ENCODE measurements at regions not wholly inside any gene's neighbourhood (a gene's known extent, or its start where the extent isn't known, plus 50 kb on each side); places are given as distances from the start of the nearest gene placed in this dataset.
"Not testable (repeated sequence)": the region's sequence is repeated elsewhere in the genome, so short reads cannot be mapped to it uniquely, and the experiment has no call there.

DNA sequence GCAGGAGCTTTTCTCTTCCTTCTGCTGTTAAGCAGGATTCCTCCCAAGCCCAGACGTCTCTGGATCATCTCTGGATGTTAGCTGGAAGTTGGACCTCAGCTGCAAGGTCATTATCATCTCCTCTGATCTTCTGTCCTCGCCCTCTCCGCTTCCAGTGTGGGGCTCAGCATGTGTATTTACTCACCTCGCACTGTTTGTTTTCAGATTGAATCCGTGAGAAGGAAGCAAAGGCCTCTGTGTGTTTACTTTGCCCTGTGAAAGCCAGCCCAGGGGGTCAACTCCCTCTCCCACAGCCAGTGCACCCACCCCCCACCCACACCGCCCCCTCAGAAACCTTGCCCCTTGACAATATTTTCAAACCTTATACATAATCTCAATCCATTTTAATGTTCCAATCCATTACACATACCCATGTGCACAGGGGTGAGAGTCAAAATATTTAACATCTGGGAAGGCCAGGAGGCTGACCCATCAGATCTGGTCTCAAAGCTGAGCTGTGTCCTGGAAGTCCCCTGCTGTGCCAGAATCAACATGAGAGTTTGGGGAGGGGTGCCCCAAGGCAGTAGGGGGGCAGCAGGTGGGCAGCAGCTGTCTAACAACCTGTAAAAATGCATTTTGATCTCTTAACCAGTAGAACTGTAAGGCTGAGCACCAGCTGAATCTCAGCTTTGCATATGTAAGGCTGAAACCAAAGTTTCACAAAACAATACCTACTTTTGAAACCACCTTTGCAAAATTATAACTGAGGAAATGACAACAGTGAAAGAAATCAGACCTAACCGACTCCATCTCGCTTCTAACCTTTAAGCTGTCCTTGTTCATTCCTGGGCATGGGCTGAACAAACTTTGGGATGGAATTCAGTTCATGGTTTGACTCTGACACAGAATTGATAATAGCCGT, 157.9 kb downstream of the ZNF664 start:
- DNase-seq = no peak

DNA sequence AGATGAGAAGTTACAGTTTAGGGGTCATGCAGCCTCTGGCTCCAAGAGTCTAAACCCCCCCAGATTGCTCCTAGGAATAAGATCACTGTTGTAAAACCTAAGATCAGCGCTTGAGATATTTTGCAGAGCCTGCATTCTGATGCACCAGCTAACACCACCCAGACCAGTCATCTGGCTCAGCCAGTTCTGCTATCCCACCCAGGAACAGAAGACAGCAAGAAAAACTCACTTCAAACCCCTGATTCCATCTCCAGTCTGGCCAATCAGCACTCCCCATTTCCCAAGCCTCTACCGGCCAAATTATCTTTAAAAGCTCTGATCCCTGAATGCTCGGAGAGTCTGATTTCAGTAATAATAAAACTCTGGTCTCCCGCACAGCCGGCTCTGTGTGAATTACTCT, 158.6 kb downstream of the ZNF664 start:
- DNase-seq = no peak

DNA sequence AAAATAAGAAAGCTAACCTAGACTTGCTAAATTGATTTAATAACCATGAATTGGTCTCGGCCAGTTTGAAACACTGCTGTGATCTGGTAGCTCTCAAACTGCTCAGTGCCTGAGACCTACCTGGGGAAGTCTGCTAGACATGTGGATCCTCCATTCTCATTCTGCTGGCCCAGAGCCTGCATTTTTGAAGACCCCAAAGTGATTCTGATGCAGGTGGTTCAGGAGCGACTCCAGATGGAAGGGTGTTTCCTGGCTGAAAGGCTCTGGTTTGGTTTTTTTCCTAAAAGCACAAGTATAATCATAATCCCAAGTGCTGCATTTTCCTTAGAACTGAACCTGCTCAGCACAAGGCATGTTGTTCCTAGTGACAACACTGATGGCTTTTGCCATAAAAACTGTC, 159.5 kb downstream of the ZNF664 start:
- DNase-seq = no peak

DNA sequence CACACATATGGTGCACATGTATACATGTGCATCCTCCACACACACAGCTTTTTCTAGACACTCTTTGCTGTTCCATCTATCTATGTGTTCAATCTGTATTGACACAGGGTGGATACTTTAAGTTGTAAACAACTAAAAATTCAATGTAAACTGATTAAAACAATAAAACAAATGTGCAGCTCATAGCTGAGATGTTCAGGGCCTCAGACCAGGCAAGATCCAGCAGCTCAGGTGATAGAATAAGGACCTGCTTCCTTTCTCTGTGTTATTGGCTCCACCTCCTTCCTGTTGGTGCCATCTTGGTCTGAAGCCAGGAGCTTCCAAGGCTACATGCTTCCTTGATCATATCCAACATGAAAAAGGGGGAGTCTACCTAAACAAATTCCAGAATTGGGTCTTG, 158.1 kb upstream of the RFLNA start:
- DNase-seq = no peak

DNA sequence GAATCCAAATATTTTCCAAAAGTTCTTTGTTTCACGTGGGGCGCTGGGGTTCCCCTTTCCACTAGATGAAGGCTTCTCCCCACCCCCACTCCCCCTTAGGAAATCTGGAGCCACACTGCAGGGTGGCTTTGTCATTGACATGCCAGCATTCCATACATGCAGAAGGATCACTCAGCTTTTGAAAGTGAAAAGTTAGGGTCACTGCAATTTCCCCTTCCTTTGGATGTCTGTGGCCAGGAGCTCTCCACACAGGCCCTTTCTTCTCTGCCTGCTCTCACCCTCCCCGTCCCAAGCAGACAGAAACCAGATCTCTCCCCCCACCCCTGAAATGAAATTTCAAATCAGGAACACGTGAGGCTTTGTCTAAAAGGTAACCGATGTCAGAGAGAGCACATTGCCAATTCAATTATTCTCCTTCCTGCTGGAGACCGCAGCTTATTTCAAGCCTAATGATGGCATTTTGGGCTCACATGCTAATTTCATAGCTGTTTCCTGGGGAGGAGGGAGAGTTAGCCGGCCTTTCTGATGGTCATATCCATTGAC, 153.9 kb upstream of the RFLNA start:
- no peak for DNase-seq

DNA sequence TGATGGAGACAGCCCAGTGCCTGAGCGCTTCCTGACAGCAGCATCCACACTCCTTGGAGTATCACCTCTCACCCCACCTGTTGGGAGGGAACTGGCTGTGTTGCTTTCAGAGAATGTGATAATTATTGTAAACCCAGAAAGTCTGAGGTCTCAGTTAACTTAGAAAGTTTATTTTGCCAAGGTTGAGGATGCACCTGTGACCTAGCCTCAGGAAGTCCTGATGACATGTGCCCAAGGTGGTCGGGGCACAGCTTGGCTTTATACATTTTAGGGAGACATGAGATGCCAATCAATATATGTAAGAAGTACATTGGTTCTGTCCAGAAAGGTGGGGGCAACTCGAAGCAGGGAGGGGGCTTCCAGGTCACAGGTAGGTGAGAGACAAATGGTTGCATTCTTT, 153.3 kb upstream of the RFLNA start:
- not testable (repeated sequence) for DNase-seq

DNA sequence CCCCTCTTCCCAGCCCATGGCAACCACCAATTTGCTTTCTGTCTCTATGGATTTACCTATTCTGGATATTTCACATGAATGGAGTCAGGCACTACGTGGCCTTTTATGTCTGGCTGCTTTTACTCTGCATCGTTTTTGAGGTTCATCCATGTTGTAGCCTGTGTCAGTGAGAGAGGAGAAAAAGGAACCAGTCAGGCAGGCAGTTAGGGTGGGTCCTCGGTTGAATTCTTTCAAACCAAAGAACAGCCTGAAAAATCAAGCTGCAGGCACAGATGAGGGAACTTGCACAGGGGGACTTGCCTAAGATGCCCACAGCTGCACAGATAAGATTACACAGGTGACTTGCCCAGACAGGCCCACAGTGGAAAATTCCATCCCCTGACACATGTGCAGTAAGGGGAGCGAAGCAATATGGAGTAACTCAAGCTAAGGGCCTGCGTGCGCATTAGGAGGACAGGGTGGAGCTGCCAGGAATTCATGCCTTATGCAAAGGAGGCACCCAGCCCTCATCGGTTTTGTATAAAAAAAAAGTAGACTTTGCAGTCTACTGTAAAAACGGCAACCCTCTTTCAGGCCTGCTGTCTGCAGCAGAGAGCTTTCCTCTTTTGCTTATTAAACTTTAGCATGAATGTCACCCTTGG, 152.4 kb upstream of the RFLNA start:
- no peak for DNase-seq

DNA sequence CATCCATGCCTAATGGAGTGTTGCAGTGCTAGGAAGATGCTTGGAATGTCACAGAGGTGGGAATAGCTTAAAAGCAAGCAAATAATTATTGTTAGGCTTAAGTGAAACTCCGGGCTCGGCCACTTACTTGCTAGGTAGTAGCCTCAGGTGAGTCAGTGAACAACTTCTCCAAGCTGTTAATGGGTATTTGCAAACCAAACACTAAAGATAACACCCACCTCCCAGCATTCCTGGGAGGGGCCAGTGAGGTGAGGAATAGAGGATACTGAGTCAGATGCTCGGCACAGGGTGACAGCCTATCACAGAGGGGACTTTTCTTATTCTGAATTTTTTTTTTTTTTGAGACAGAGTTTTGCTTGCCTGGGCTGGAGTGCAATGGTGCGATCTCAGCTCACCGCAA, 151.2 kb upstream of the RFLNA start:
- no peak for DNase-seq

DNA sequence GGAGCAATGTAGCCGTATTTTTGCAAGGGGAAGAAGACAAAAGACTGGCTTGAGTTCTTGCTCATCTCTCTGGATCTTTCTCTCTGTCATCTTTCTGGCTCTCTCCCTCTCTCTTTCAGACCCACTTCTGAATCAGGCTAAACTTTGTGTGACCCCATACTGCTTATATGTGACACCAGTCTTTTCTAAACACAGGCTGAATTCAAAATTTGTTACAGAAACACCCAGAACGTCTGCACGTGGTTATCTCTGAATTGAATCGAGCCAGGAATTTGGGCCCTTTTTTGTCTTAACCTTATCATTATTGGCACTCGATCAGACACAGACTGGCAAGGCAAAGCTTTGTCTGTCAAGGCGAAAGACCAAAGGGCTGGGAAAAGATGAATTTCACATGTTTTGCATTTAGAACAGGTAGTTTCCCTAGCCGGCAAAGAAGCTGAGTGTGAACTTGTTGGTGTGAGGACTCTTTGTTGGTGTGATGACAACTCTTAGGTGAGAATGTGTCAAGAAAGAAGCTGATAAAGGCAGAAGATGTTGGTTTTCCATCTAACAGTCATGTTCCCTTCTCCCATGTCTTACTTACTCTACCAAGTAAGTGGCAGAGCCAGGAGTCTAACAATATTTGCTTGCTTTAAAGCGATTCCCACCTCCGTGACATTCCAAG, 150.2 kb upstream of the RFLNA start:
- no peak for DNase-seq

DNA sequence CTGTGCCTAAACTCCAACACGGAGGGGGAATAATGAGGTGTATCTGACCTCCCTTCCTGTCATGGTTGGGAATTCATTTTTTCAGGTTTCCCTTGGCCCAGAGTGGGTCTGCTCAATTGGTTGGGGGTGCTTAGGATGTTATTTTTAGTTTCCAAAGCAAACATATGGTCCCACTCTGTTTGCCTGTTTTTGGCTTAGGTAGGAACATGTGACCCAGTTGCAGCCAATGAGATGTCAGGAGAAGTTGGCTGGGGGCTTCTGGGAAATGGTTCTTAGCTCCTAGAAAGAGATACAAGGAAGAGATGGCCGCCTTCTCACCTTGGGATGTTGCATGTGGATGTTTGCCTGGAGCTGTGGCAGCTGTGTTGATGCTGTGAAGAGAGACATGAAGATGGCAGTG, 147.9 kb upstream of the RFLNA start:
- DNase-seq = no peak

DNA sequence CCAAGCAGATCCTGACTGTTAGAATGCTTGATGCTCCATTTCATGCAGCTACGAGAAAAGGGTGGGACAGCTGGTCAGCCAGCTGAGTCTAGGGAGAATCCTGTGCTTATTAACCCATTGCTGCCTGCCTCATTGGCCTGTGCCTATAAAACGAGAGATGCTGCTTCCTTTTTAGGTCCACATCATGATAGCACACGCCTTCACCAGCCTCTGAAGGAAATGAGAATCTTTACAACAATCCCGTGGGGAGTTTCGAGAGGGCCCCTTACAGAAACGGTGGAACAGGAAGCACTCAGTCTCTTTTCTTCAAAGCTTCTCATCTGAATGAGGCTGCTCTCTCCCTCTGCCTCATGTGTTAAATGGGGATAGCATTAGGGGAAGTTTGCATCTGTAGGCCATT, 147.3 kb upstream of the RFLNA start:
- DNase-seq = peak in 1 of 3 donors; percentile 40

DNA sequence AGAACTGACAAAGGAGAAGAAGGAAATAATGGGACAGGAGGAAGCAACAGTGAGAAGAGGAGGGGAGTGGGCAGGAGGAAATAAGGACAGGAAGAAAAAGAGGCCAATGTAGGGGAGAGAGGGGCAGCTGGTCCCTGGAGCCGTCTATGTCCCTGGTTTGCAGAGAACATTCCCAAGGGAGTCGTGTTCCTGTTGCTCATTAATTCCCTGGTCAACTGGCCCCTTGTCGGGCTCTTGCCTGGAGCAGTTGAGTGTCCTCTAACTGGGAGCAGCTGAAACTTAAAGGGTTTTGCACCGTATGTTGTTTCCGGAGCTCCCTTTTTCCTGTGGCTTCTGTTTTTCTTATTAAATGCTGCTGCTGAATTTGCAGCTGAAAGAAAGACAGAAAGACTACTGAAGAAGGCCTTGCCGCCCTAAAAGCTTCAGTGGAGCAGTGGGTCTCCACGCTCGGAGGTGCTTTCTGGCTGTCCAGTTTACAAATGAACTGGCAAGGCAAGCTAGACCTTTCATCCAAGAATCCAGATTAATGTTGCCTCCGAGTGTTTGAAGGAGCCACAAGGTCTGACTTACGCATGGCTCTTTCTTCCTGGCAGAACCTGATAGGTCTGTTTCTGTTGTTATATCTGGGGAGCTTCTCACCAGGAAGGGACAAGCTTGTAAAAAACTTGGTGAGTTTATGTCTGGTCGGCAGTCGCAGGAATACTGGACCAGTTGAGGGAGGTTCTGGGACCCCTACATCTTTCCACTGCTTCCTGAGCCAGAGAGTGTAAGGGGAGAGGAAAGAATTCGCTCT, 146.2 kb upstream of the RFLNA start:
- DNase-seq = peak in 1 of 3 donors; percentile 68

DNA sequence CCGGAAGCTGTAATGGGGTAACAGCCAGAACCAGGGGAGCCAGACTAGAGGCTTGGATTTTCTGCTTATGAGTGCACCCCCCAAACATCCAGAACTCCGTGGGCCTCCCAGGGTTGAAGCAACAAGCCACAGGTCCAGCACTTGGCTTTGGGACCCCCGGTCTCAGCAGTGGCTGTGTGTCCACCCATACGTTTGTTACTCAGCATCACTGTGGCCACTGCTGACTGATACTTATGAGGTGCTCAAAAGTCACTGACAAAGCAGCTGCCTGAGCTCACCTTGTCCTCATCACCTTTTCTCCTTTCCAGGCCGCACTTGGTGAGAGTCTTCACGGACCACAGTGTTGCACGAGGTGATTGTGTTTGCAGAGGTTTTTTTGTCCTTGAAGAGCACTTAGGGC, 145.6 kb upstream of the RFLNA start:
- DNase-seq = no peak

DNA sequence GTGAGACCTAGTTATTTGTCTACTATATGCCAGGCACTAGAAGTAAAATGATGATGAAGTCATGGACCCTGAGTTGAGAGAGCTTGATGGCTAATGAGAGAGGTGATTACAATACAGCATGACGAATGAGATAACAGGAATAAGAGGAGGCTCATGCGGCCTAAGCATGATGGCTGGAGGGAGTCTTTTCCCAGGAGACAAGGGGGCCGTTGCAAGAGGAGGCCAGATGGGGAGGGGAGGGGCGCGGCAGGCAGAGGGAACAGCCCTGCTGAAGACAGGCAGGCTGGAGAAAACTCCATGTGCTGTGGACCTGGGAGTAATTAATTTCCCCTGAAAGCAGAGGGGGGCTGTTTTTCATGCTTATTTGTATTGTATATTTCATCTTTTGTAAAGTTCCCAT, 144.7 kb upstream of the RFLNA start:
- no peak for DNase-seq

DNA sequence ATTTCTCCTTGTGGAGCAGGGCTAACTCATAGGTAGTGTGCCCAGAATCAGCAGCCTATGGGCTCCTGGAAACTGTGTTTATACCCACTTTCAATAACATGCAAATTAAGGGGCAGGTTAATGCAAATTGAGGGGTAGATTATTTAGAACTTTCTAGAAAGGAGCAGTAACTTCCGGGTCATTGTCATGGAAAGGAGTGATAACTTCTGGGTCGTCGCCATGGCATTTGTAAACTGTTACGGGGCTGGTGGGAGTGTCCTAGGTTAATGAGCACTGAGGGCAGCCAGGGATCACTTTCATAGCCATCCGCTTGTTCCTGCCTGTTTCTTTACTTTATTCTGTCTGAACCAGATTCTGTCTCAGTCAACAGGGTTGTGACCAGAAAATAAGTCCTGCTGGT, 143.3 kb upstream of the RFLNA start:
- DNase-seq = no peak

DNA sequence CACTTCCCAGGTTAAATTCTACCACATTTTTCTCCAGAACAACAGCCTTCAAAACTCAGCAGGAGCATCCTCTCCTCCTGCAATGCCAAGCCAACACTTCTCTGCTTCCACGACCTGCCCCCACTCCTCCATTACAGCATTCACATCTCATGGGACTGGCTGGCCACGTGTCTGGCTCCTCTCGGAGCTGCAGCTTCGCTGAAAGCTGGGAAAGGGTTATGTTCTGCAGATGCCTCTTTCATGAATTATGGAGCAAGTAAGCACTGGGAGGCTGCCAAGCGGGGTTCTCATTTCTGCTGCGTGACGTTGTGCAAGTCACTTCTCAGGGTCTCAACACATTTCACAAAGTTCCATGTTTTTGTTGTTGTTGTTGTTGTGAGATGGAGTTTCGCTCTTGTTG, 142.2 kb upstream of the RFLNA start:
- peak in 2 of 3 donors; percentile 40 to 71 for DNase-seq

DNA sequence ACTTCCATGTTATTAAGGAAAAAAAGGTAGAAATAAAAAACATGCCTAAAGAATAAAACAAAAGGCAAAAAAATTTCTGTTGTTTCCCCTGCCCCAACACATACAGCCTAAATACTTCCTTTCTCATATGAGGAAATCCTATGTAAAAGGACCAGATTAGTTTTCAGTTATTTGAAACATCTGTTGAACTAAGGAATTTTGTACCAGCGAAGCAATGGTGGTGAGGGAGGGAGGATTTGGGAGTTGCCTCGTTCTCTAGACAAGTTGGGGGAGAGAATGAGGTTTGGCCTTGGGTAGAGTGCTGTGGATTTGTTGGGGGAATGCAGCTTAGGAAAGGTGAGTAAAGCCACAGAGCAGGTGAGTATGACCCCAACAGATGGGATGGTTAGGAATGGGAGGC, 141.5 kb upstream of the RFLNA start:
- DNase-seq = no peak

DNA sequence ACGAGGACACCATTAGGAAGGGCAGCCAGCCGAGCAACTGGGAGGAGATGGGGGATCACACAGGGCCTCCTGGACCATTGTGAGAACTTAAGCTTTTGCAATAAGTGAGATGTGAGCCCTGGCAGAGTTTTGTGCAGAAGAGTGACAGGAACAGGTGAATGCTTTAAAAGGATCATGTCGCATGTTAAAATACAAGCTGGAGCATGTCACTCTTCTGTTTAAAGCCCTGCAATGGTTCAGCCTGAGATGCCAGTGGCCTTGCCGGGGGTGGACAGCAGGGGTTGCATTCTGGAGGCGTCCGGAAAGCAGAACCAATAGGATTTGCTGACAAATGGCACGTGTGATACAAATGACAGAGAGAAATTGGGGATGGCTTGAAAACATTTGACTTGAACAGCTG, 137.5 kb upstream of the RFLNA start:
- peak; percentile 62 to 80 (median 68) for DNase-seq

DNA sequence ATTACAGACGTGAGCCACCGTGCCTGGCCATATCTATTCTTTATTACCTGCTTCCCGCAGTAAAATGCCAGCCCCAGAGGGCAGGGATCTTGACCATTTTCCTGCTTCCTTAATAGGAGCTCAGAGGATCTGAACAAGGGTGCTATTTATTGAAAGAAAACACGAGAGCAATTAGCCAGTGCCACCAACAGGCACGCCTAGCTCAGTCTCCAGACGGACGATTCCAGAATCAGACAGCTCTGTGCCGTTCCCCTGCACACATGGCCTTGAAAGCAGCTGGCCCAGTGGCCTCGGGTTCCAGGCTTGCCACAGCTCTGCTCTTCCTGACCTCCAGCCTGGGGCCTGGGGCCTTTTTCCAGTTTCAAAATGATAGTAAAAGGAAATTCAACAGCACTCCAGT, 135.2 kb upstream of the RFLNA start:
- DNase-seq = no peak

DNA sequence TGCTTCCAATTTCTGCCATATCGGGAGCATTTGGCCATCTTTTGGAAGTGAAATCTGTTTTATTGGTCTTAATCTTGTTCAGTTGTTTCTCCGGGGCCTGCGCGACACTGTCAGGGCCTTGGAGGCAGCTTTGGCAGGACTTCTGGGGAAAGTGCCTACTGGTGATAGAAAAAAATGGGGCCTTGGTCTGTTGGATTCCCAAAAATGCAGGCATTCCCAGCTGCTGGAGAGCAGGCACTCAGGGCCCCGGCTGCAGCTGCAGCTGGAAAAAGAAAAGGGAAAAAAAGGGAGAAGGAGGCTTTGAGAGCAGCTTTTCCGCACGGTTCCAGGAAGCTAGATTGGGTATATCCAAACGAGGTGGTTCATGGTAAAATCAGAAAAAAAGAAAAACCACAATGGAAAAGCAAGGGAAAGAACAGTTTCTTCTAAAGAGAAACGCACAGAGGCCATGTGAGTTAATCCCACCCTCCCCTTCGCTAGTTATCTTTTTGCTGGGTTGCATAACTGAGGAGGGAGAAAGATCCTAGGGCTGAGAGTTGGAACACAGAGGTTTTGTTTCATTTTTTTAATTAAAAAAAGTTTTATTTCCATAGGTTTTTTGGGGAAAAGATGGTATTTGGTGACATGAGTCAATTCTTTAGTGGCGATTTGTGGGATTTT, 134.7 kb upstream of the RFLNA start:
- peak in 1 of 3 donors; percentile 73 for DNase-seq

DNA sequence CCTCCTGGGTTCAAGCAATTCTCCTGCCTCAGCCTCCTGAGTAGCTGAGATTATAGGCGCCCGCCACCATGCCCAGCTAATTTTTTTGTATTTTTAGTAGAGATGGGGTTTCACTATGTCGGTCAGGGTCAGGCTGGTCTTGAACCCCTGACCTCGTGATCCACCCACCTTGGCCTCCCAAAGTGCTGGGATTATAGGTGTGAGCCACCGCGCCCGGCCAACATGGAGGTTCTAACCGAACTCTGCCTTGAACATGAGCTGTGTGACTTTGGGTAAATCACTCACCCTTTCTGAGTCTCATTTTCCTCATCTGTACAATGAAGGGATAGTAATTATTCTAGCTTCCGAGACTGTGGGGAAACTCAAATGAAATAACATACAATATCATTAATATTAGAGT, 133.5 kb upstream of the RFLNA start:
- DNase-seq = not testable (repeated sequence)

All from muscle of back (tissue), 3 donors.